Stimulated activated memory B cell treated with anti-CD40 and anti-IgM and Interleukin-4, amounts not matched to agents 10 μg/mL and 1 μg/mL and 100 μg/mL, for 72 hours (primary cell): ENCODE measurements at regions not wholly inside any gene's neighbourhood (a gene's known extent, or its start where the extent isn't known, plus 50 kb on each side); places are given as distances from the start of the nearest gene placed in this dataset.
"Not testable (repeated sequence)": the region's sequence is repeated elsewhere in the genome, so short reads cannot be mapped to it uniquely, and the experiment has no call there.

Experiments used
- ATAC-seq: fragments of 150-1000 bp; cut with Tn5 transposase; 2 replicates; pipeline ENCODE4 v1.10.0; 2021
- H3K27ac Mint-ChIP-seq: one replicate; pipeline ENCODE4 v1.8.0; 2022; ENCODE audit warnings: mild to moderate bottlenecking, mixed read lengths
- H3K27me3 Mint-ChIP-seq: one replicate; pipeline ENCODE4 v1.8.0; 2022; ENCODE audit warnings: mixed read lengths
- H3K36me3 Mint-ChIP-seq: one replicate; pipeline ENCODE4 v1.8.0; 2022; ENCODE audit warnings: mixed read lengths
- H3K4me1 Mint-ChIP-seq: one replicate; pipeline ENCODE4 v1.8.0; 2022; ENCODE audit warnings: mixed read lengths
- H3K4me3 Mint-ChIP-seq: one replicate; pipeline ENCODE4 v1.8.0; 2022; ENCODE audit warnings: mild to moderate bottlenecking, moderate library complexity, mixed read lengths
- H3K9me3 Mint-ChIP-seq: one replicate; pipeline ENCODE4 v1.8.0; 2022; ENCODE audit warnings: mixed read lengths

DNA sequence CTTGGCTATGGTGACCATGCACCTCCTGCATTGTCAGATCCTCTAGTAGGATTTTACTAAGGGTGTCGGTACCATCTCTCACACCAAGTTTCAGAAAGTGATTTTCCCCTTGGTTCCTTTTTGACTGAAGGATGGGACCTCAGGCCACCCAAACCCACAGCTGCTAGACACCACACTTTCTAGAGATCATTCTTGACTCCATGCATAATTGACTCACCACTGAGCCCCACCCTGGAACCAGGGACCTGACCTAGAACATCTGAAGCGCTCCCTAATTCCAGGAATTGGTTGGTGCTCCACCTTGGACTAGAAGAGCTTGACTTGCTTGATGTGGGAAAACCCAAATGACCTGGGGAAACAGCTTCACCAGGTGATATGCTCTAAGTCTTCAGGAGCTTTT, 206.8 kb upstream of the EGLN3 start:
- Mint-ChIP-seq H3K4me1 (no peaks in the 10 kb centered on the region), H3K27me3 (no peaks in the 10 kb centered on the region), H3K9me3 (no peaks in the 10 kb centered on the region), H3K36me3 (no peaks in the 10 kb centered on the region), H3K4me3 (no peak overlapping the region), H3K27ac (no peak overlapping the region)
- no peak for ATAC-seq

- ATAC-seq, result no peak
- Mint-ChIP-seq H3K9me3 (peaks cover 11% of the 10 kb centered on the region), H3K27me3 (no peaks in the 10 kb centered on the region), H3K36me3 (no peaks in the 10 kb centered on the region), H3K4me1 (no peaks in the 10 kb centered on the region), H3K4me3 (no peak overlapping the region), H3K27ac (no peak overlapping the region)
Observed at GRCh38 chr14:34147461-34147860, 196.6 kb upstream of the EGLN3 start.

DNA sequence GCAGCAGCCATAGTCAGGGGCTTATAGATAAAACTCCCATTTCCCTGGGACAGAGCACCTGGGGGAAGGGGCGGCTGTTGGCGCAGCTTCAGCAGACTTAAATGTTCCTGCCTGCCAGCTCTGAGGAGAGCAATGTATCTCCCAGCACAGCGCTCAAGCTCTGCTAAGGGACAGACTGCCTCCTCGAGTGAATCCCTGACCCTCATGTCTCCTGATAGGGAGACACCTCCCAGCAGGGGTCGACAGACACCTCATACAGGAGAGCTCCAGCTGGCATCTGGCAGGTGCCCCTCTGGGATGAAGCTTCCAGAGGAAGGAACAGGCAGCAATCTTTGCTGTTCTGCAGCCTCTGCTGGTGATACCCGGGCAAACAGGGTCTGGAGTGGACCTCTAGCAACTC, 189.3 kb upstream of the EGLN3 start:
- H3K27ac Mint-ChIP-seq, H3K36me3 Mint-ChIP-seq, H3K4me1 Mint-ChIP-seq, ATAC-seq, H3K27me3 Mint-ChIP-seq, H3K4me3 Mint-ChIP-seq: not testable (repeated sequence)
- H3K9me3 Mint-ChIP-seq, result peaks cover 15% of the 10 kb centered on the region

DNA sequence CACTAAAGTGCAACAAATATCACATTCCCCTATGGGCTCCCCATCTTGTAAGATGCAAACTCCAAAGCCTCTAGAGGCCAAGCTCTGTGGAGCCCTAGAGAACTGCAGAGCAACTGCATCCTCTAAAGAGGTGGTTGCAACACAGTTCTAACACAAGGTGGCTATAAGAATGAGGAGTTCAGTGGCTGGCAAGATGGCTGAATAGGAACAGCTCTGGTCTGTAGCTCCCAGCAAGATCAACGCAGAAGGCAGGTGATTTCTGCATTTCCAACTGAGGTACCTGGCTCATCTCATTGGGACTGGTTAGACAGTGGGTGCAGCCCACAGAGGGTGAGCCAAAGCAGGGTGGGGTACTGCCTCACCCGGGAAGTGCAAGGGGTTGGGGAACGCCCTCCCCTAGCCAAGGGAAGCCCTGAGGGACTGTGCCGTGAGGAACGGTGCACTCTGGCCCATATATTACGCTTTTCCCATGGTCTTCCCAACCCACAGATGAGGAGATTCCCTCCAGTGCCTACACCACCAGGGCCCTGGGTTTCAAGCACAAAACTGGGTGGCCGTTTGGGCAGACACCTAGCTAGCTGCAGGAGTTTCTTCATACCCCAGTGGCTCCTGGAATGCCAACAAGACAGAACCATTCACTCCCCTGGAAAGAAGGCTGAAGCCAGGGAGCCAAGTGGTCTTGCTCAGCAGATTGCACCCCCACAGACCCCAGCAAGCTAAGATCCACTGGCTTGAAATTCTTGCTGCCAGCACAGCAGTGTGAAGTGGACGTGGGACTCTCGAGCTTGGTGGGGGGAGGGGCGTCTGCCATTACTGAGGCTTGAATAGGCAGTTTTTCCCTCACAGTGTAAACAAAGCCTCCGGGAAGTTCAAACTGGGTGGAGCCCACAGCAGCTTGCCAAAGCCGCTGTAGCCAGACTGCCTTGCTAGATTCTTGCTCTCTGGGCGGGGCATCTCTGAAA, 188.6 kb upstream of the EGLN3 start:
- H3K27me3 Mint-ChIP-seq, H3K36me3 Mint-ChIP-seq, H3K4me1 Mint-ChIP-seq: not testable (repeated sequence)

DNA sequence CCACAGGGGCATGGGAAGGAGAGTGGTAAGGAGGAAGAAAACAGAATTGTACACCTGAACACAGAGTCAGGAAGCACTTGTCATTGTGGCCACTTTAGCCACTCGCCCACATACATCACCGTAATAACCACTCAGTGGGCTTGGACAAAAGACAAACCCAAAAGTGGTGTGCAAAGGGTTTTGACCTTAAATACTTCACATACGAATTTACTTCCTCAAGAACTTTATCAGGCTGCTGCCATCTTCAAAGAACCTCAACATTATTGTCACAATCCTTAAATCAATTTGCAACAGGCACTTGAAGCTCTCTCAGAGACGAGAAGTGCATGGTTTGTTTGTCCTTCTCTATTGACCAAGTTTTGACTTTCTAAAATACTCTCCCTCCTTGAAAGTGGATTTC, 187.3 kb upstream of the EGLN3 start:
- H3K27me3 Mint-ChIP-seq, result no peaks in the 10 kb centered on the region
- H3K9me3 Mint-ChIP-seq, result peaks cover 12% of the 10 kb centered on the region
- no peak for ATAC-seq
- no peak overlapping the region for H3K4me3 Mint-ChIP-seq
- no peaks in the 10 kb centered on the region for H3K36me3 Mint-ChIP-seq
- H3K4me1 Mint-ChIP-seq, result no peaks in the 10 kb centered on the region
- H3K27ac Mint-ChIP-seq, result no peak overlapping the region

More for the DNA sequence above, 188.6 kb upstream of the EGLN3 start:
- ATAC-seq, H3K4me3 Mint-ChIP-seq, H3K27ac Mint-ChIP-seq: not testable (repeated sequence)
- H3K9me3 Mint-ChIP-seq, result peaks cover 15% of the 10 kb centered on the region

DNA sequence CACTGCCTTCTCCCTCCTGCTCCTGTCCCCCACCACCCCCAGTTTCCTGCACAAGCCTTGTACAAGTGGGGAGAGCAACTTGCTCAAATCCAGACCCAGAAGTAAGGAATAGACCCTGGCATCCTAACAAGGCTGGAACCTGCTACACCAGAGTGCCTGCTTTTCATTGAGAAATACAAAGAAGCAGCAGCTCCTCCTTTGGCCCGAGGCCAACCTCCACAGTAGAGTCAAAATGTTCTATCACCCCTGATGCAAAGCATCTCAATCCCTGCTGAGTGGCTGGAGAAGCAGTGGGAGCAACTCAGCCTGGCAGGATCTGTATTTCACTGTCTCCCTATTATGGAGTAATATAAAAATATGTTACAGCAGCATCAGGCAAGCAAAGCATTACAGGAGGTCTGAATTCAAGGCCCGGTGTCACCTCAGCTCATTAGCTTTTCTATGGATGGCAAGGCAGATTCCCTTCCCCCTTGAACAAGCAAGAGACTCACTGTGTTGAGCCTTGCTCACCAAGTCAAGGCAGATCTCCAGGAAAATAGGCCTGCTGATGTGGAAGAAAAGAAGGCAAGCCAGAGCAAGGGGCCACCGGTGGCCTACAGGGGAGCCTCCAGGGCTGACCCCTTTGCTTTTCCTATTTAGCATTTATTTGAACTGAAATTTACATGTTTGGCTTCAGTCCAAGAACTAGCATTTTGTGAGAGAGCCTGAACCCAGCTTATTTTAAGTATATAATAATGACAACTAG, 186.3 kb upstream of the EGLN3 start:
- no peak for ATAC-seq
- Mint-ChIP-seq H3K27ac (no peak overlapping the region), H3K4me3 (no peak overlapping the region), H3K27me3 (no peaks in the 10 kb centered on the region), H3K9me3 (peaks cover 6% of the 10 kb centered on the region), H3K4me1 (no peaks in the 10 kb centered on the region), H3K36me3 (no peaks in the 10 kb centered on the region)

DNA sequence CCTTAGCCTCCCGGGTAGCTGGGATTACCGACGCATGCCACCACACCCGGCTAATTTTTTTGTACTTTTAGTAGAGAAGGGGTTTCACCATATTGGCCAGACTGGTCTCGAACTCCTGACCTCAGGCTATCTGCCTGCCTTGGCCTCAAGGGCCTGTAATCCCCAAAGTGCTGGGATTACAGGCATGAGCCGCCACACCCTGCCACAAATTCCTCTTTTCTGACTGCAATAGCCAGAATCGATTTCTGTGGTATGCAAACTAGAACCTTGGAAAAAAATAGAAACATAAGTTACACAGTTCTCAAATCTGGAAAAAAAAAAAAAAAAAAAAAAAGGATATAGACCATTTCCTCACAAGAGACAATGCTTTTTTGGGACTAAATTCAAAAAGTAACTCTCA, 184.6 kb upstream of the EGLN3 start:
- Mint-ChIP-seq H3K9me3 (no peaks in the 10 kb centered on the region), H3K36me3 (no peaks in the 10 kb centered on the region), H3K4me3 (no peak overlapping the region), H3K27ac (no peak overlapping the region), H3K27me3 (no peaks in the 10 kb centered on the region), H3K4me1 (no peaks in the 10 kb centered on the region)
- ATAC-seq, result no peak

- H3K4me3 Mint-ChIP-seq, result no peak overlapping the region
- H3K36me3 Mint-ChIP-seq, result no peaks in the 10 kb centered on the region
- no peak overlapping the region for H3K27ac Mint-ChIP-seq
- no peaks in the 10 kb centered on the region for H3K9me3 Mint-ChIP-seq
- no peaks in the 10 kb centered on the region for H3K4me1 Mint-ChIP-seq
- no peak for ATAC-seq
- no peaks in the 10 kb centered on the region for H3K27me3 Mint-ChIP-seq
Observed at GRCh38 chr14:34134484-34134883, 183.6 kb upstream of the EGLN3 start.

DNA sequence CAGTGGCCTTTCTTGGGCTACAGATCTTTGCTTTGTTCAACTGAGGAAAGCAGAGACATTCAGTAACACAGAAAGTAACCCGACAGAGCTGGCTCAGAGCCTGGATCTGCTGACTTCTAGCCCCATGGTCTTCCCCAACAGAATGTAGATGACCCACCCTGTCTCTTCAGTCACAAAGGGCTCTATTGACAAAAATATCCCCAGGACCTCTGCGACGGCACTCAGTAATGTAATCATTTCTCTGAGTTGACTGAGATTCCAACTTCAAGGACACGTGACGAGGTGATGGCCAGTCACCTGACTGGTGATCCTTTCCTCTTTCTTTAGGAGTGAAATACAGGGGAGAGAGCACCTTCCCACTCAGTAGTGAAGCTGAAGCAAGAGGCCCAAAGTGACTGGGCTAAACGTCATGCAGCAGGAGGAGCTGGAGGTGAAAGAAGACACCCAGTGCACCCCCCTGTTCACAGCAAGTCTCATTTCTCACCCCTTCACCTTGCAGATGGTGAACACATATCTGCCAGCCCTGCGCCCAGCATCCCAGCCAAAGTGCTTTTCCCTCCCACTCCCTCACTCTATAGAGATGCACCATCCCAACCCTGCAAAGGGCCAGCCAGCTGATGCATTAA, 179.2 kb upstream of the EGLN3 start:
- Mint-ChIP-seq H3K9me3 (peaks cover 4% of the 10 kb centered on the region), H3K27ac (no peak overlapping the region), H3K4me3 (no peak overlapping the region), H3K36me3 (no peaks in the 10 kb centered on the region), H3K27me3 (no peaks in the 10 kb centered on the region), H3K4me1 (no peaks in the 10 kb centered on the region)
- ATAC-seq, result peak; percentile 14

DNA sequence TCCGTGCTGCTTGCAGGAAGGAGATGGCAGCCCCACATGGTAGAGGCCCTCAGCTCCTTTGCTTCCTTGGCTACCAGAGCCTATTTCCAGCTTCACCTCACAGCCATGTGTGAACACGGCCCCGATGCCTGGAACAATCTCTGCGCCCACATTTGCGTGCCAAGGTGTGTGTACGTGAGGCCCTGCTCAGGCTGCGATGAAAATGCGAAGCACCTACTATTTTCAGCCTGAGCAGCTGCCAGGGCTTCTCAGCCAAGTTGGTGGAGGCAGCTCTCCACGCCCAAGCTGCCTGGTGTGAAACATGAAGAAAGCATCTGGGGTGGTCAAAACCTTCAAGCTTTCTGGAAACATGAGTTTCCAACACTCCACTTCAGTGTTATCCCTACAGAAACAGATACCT, 177.8 kb upstream of the EGLN3 start:
- H3K27me3 Mint-ChIP-seq, result no peaks in the 10 kb centered on the region
- H3K4me1 Mint-ChIP-seq, result no peaks in the 10 kb centered on the region
- H3K27ac Mint-ChIP-seq, result no peak overlapping the region
- ATAC-seq, result no peak
- H3K36me3 Mint-ChIP-seq, result no peaks in the 10 kb centered on the region
- peaks cover 4% of the 10 kb centered on the region for H3K9me3 Mint-ChIP-seq
- no peak overlapping the region for H3K4me3 Mint-ChIP-seq

GRCh38 chr14:34126586-34126985, 175.7 kb upstream of the EGLN3 start:
- ATAC-seq, result no peak
- Mint-ChIP-seq H3K4me3 (no peak overlapping the region), H3K9me3 (peaks cover 4% of the 10 kb centered on the region), H3K27me3 (no peaks in the 10 kb centered on the region), H3K36me3 (no peaks in the 10 kb centered on the region), H3K4me1 (no peaks in the 10 kb centered on the region), H3K27ac (no peak overlapping the region)

- Mint-ChIP-seq H3K9me3 (peaks cover 4% of the 10 kb centered on the region), H3K4me3 (no peak overlapping the region), H3K27me3 (no peaks in the 10 kb centered on the region), H3K4me1 (no peaks in the 10 kb centered on the region), H3K36me3 (no peaks in the 10 kb centered on the region), H3K27ac (no peak overlapping the region)
- no peak for ATAC-seq
Observed at GRCh38 chr14:34124585-34124984, 173.7 kb upstream of the EGLN3 start.

DNA sequence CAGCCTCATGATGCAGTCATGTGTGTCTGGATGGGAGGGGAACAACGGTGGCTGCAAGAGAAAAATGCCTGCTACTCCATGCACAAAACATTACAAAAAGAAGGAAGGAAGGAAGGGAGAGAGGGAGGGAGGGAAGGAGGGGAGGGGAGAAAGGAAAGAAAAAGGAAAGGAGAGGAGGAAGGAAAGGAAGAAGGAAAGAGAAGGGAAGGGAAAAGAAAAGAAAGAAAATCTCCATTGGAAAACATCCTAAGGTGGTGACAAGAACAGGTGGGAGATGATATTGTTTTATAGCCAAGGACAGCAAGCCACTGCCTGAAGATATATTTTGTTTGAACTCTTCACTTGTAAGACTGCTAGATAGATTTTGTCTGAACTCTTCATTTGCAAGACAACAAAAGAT, 171.8 kb upstream of the EGLN3 start:
- no peak overlapping the region for H3K27ac Mint-ChIP-seq
- H3K9me3 Mint-ChIP-seq, result peaks cover 4% of the 10 kb centered on the region
- H3K4me1 Mint-ChIP-seq, result no peaks in the 10 kb centered on the region
- no peak overlapping the region for H3K4me3 Mint-ChIP-seq
- no peak for ATAC-seq
- no peaks in the 10 kb centered on the region for H3K27me3 Mint-ChIP-seq
- no peaks in the 10 kb centered on the region for H3K36me3 Mint-ChIP-seq

DNA sequence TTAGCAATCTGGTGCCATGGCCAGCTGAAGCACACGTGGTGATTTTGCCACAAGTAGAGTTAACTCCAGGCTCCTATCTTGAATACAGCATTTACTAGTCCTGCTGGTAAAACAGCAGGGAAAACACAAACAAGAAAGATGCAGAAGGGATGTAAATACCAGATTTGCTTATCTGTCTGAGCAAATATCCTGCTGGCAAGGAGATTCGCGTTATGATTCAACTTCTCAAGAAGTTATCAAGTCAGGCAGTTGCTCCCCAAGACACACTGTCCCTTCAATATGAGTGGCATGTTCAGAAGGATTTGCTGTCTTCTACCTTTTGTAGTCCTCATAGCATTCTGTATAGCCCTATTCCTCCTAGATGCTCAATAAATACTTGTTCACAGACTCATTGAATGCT, 171.2 kb upstream of the EGLN3 start:
- Mint-ChIP-seq H3K4me1 (no peaks in the 10 kb centered on the region), H3K36me3 (no peaks in the 10 kb centered on the region), H3K9me3 (peaks cover 4% of the 10 kb centered on the region), H3K4me3 (no peak overlapping the region), H3K27me3 (no peaks in the 10 kb centered on the region), H3K27ac (no peak overlapping the region)
- no peak for ATAC-seq

DNA sequence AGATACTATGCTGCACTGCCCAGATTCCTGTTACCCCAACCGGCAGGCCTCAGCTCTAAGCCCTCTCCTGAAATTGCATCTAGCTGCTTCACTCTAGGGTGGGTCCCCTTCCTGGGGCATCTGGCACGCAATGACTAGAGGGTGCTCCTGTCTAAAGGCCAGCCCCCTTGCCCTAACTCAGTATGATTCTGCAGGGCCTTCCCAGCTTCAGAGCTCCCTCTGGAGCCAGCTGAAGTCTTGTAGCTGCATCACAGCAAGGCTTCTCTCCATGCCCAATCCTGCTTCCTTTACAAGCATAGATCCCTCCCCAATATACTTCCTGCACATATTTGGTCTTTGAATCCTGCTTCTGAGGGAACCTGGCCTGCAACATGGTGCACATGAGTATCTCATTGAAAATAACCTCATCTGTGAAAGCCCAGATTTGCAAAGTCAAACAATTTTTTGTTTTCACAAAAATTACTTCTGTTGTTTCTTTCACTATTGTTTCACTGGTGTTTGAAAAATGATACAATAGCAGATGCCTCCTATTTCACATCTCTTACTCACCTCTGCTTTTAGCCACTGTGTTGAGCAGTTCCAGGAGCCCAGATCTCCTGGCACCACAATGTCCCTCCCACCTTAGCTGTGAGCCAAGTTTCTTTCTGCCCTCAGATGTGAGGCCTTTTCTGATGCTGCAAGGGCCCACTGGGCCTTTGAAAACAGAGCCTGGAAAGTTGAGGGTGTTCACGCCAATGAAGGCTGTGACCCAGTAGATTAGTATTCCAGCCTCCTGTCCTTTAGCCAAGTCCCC, 169.5 kb upstream of the EGLN3 start:
- H3K4me3 Mint-ChIP-seq, result no peak overlapping the region
- no peak for ATAC-seq
- H3K27ac Mint-ChIP-seq, result no peak overlapping the region
- no peaks in the 10 kb centered on the region for H3K27me3 Mint-ChIP-seq
- no peaks in the 10 kb centered on the region for H3K36me3 Mint-ChIP-seq
- H3K4me1 Mint-ChIP-seq, result no peaks in the 10 kb centered on the region
- H3K9me3 Mint-ChIP-seq, result peaks cover 6% of the 10 kb centered on the region
